Activated CD8-positive, alpha-beta memory T cell treated with anti-CD3 and anti-CD28 coated beads, Interleukin-2, amount 50 U/mL, for 1 hour (primary cell): ENCODE measurements at regions not wholly inside any gene's neighbourhood (a gene's known extent, or its start where the extent isn't known, plus 50 kb on each side); places are given as distances from the start of the nearest gene placed in this dataset.

ENCODE experiments used
- DNase-seq: peaks from one replicate; pipeline ENCODE4 v3.0.0-alpha.2; 2020; ENCODE audit errors: extremely low read depth

DNA sequence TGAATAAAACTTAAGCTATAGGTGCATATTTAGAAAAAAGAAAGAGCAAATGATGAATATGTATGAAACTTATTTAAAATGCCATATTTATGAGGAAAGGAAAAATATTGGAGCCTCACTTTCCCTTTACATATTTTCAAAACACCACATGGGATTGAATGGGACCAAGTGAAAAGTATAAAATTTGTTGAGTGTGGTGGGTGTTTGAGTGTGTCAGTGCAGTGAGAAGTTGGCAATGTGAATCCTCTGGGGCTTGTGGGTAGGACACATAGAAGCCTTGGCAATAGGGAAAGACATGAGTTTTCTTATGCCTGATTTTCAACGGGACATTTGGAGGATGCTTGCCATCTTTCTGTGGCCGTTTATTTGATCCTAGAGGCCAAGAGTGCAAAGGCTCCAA lies 502.2 kb upstream of the CELF4 start:
- DNase-seq: no peak

DNA sequence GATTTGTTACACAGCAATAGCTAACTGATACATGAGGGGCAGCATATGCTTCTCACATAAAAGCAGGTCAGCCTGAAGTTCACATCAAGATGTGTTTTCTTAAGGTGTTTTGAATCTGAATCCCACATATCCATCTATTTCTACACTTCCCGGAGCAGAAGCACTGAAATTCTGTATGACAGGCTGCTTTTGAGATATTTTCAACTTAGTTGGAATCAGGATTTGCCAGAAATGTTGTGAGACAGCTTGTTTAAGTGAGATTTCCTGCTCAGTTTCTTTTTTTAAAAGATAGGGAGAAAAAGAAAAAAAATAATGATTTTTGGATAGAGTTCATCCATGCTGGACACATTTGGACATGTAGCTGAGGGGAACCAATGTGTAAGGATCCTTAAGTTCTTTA lies 501.5 kb upstream of the CELF4 start:
- DNase-seq: no peak

DNA sequence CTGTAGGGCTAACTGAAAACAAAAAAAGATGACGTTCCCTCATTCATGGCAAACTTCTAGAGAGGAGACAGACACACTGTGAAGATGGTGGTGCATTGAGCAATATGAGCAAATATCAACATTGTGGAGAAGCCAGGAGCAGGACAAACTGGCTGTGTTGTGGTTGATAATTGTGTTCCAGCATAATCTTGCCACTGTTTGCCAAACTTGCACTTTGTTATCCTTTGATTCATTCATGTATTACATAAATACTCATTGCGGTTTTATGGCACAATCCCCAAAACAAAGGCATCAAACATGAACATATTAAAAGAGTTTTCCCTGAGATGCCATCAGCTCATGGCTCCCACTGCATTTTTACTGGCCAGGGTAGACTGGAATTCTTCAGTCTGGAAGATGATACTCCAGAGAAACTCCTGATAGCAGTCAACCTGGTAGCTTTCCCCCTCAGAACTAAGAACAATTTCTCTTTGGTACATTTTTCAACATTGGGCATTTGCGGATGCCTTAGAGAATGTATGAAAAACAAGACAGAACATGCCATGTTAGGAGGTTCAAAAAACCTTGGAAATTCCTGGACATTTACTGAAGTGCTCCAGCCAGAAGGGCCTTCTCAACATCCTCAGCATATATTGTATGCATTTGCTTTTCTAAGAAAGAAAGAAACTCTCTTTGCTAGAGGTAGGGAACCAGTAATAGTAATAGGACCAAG lies 487.4 kb upstream of the CELF4 start:
- no peak for DNase-seq

DNA sequence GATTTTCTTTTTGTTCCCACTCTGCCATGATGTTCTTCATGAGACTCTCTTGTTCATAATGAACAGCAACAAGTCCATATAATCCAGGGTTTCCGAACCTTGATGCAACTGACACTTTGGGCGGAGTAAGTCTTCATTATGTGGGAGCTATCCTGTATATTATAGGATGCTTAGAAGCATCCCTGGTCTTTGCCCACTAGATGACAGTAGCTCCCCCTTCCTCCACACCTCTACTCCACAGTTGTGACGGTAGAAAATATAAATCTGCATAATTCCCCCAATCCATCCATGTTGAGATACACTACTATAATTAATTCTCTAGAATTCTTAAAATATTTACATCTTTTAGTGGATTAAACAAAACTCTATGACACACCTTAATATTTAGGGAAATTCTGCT lies 482.2 kb upstream of the CELF4 start:
- DNase-seq: no peak

DNA sequence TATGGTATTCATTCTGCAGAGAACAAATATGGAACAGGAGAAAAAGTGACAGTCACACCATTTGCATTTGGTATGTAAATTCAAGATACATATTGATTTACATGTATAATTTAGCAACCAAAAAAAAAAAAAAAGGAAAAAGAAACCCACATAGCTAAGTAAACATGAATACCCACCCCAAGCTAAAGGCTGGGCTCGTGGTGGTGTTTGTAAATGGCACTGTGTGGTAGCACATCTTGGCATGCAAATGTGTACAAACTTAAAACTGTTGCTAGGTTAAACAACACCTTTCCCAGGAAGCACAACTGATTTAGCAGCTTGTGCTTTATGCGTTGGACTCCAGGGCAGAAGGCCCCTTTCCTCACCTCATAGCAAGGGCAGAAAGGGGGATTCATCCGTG lies 481.1 kb upstream of the CELF4 start:
- no peak for DNase-seq

DNA sequence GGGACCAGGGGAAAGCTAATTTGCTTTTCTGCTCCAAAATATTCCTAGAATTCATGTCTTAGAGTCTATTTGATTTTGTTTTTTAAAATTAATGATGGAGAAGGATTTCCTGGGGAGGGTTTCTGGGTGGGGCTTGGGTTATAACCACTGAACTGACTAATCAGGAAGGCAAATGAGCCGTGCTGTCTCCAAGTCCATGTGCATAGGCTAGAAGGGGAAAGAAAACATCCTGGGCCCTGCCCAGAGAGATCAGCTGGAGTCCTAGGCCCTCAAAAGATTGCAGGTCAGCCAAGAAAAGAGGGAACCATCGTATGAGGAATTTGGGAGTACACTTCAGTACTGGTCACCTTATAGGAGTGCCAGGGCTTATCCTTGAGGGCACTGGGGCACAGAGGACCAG lies 480.2 kb upstream of the CELF4 start:
- DNase-seq: no peak

DNA sequence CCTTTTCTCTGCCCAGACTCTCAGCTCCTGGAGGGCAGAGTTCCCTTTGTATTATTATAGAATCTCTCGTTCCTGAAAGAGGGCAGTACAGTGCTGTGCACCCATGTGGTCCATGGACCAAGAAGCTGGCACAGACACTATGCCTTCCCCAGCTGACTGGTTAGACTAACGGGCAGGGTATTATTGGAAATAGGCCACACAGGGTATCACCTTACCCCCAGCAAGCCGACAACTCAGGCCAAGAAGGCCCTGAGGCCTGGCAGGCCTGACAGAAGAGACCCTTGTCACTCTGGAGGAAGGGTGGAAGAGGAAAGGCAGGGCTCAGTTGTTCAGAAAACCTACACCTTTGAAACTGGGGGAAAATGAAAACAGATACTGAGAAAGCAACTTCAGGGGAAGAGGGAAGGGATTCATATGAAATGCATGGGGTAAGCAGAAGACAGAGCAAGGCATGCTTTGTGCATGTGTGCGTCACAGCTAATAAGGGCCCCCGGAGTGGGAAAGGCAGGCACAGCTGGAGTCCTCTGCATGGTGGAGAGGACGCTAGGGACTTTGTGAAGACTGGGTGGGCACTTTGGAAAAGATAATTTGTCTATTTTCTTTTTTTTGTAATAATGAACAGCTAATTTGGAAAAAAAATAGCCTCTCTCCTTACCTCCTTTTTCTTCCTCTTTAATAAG lies 476.8 kb upstream of the CELF4 start:
- no peak for DNase-seq

DNA sequence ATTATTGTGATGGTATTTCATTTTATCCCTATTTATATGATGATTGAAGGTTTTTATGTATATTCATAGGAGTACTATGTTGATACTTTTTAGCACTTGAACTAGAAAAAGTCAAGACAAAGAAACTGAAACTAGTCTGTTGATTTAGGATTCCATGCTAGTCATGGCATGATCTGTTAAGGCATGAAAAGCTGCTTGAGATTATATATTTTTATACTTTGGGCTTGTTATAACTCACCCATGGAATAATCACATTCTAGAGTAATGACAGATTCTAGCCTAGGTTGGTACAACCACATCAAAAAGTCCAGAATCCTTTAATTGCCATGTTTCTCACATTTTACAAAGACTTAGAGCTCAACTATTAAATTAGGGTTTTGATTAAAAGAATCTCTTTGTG lies 472.6 kb upstream of the CELF4 start:
- no peak for DNase-seq

DNA sequence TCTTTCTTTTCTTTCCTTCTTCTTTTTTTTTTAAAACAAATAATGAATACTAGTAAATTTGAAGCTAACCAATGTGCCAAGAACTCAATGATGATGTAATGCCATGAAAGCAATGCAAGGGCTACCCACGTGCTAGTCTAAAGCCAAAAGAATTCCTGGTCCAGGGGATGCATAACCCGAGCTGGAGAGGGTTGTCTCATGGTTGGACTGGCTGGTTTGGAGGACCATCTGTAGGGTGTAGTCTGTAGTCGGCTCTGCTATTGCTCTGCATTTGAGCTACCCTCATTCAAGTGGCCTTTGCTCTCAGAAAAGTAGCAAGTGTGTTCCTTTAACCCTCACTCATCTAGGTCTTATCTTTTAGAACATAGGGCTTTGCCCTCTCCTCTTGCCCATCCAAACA lies 469.6 kb upstream of the CELF4 start:
- no peak for DNase-seq

DNA sequence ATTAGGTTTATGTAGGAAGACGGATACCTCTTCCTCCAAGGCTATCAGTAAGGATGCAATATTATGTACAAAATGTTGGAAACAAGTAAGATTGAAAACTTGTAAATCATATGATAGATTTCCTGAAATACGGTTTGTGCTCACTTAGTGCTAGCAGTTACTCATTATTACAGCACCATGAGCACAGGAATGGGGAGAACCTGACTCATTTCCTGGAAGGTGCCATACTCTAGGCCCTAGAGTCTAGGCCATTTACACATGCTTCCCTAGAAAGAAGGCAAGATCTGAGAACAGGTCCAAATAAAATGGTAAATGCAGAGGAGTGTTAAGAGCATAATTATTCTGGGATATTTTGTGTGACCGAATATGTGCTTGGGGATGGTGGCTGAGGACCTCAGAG lies 467.7 kb upstream of the CELF4 start:
- no peak for DNase-seq

DNA sequence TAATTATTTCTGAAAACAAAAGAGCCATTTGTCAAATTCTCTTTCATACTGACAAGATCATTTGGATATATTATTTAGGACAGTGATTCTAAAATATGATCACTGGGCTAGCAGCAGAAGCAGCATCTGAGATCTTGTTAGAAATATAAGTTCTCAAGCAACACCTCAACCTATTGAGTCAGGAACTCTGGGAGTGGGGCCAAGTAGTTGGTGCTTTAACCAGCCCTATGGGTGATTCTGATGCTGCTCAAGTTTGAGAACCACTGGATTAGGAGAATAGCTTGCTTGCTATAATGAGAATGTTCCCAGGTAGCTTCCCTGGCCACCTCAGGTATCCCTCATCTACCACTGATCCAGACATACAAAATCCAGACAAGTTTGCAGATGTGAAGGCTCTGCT lies 466.9 kb upstream of the CELF4 start:
- DNase-seq: no peak

DNA sequence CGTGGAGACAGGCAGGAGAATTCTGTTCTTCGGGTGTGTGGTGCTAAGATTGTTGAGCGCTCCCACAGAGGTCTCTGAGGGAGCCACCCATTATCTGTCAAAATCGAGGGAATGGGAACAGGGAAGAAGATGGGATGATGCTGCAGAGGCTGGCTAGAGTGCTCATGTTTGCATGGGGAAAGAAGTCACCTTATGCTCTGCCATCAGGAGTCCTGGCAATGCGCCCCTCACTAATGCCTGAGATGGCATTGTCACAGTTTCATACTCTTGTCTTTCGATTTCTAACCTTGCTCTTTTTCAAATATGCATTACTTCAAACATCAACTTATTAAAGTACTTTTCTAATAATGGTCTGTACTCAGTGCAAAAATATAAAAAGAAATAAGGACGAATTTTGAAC lies 463.3 kb upstream of the CELF4 start:
- DNase-seq: no peak

DNA sequence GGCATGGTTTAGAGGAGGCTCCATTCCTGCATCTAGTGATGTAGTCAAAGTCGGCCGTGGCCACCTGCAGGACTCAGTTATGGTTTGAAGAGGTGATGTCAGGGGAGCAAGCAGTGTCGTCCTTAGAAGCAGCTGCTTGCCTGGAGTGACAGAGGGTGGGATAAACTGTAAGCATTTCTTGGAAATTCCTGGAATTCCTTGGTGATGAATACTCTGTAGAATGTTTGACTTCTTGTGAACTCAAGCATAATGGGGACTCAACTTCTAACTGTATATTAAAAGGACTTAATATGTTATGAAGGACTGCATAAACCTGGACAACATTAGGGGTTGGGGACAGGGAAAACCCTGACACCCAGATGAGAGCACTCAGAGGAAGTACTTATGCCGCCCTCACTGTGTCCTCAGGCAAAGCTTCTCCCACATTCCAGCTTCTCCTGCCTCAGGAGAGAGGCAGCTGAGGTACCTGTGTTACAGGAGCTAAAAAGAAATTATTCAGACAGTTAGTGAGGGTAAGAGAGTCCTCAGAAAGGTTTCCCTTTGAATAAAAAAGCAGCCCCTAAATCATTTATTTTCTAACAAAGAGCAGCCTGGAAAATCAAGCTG lies 459.9 kb upstream of the CELF4 start:
- DNase-seq: no peak

DNA sequence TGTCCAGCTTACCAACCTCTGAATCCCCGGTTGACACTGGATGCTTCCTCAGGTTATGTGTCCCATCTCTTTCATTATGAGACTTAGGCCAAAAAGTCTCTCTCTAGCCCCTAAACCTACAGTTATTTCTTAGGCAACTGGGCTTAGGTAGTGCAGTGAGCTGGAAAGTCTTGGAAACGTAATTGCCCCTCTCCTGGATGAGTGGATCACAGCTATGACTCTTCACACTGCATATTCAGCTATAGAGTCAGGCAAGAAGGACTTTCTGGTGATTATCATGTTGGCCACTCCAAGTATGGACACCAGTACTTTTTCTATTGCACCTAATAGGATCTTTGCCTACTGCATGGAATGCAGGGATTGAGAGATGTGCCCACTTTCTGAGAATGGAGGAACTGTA lies 458.3 kb upstream of the CELF4 start:
- no peak for DNase-seq

DNA sequence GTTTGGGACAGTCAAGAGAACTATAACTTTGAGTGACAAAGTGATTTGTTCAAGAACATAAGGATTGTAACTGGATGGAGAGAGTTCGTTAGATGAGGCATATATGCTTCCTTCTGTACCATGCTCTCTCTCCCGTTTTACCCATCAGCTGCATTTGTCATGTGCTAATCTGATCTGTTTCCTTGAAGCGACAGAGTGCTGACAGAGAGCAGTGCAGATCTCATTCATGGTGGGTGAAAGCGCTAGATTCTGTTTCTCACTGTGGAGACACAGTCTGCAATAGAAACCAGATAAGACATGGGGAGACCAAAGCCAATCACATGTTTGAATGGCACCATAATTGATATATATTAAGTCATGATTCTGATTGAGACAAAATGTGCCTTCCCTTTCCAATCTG lies 456.6 kb upstream of the CELF4 start:
- DNase-seq: no peak

DNA sequence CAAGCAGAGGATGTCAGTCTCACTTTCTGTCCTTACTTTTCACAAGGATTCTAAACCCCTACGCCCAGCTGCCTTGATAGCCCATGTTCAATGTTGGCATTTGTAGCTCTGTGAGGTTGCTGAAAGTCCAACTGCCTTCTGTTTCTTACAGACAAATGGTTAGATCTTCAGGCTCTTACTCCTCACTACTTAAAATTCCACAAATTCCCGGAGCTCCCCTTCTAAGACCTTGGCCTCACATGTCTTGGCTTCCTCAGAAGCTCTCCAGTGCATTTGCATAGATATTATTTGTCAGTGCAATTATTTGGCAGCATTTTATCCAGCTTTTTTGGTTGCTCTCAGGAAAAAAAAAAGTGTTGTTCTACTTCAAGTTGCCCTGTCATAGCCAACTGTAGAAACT lies 453.7 kb upstream of the CELF4 start:
- no peak for DNase-seq

DNA sequence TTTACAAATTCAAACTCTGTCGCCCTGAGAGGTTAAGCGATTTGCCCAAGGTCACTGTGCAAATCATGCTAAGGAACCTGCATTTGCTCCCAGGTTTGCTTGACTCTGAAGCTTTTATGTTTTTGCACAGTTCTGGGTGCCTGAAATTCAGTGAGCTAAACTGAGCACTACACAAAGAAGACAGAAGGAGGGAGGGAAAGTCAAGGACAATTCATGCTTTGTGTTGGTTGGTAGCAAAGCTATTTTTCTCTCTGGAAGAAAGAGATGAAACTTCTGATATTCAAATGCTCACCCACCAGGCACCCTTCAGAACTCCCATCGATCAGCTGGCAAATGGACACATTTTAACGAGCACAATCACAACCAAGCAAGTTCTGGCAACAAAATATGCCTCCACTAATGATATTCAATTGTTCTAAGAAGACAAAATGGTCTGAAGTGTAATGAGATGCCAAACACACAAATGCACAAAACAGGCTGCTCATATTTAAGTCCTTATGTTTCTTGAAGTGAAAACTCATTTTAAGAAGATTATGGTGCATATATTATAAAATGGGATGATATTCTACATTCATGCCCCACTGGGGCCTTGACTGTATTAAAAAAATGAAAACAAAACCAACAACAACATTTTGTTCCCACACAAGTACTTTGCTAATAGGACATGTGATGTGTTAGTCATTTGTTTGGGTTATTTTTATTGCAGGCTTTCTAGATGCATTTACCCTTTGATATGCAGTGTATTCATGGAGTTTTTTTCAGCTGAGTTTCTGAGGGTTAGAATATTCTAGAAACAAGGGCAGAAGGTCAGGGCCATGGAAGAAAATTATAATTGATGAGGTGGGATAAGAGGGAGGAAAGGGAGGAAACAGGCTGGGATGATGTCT lies 445.6 kb upstream of the CELF4 start:
- DNase-seq: no peak

DNA sequence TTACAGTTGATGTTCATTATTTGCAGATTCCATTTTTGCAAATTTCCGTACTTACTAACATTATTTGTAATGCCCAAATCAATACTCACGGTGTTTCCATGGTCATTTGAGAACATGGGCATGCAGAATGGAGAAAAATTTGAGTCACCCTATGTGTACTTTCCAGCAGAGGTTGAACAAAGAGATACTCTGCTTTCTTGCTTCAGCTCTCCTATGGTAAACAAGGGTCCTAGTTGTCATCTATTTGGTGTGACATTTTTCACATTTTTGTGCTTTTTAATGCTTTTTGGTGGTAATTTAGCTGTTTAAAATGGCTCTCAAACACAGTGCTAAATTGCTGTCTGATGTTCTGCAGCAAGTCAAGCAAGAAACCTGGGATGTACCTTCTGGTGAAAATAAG lies 444.4 kb upstream of the CELF4 start:
- no peak for DNase-seq

DNA sequence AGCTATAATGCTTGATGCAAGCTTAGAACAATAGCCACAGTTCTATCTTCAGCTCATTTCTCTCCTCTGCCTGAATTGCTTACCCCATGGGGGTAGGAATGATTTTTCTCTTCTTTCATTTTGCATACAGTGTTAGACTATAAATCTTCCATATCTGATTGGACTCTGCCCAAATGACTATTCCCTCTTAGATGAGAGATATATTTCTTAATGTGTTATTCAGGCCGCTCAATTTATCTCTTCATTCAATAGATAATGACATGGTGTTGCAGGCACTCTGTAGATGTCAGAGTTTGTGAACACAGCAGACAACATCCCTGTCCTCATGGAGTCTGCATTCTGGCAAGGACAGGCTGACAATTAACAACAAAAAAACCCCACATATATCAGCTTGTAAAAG lies 443.7 kb upstream of the CELF4 start:
- DNase-seq: no peak

DNA sequence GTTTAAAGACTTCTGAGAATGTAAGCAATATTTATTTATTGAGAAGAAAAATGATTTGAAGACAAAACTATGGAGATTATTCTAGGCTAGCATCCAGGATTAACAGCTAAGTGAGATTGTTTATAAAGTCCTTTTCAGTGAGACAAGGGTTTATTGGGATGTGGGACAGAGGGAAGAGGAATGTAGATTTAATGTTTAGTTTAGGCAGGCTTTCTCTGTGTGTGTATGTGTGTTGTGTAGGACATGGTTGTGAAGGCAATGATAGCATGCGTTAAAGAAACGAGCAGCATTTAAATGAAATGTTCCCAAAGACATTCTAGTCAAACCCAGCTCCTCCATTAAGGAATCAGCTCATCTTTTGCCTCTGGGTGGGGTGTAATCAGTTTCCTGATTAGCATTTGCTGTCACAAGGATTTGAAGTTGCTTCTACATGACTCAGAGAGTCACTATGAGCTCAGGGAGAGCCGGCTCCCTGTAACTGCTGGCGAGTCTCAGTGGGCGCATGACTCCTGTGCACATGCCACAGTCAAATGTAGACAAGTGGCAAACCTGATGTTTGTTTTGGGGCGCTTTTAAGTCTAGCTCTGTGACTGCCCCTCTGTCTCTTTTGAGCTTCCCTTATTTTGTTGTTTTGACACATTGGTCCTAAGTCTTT lies 442.2 kb upstream of the CELF4 start:
- DNase-seq: no peak

DNA sequence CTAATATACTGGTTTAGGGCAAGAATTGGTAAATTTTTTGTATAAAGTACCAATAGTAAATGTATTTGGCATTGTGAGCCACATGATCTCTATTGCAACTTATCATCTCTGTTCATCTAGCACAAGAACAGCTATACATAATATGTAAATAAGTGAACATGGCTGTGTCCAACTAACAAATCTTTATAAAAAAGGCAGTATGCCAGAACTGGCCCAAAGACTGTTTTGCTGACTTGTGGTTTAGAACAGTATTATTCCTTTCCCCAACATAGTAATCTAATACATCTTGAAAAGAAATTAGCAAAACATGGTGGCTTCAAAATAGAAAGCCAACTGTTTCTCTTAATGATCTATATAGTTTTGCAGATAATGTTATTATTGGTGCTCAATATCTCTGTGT lies 441.4 kb upstream of the CELF4 start:
- DNase-seq: no peak

DNA sequence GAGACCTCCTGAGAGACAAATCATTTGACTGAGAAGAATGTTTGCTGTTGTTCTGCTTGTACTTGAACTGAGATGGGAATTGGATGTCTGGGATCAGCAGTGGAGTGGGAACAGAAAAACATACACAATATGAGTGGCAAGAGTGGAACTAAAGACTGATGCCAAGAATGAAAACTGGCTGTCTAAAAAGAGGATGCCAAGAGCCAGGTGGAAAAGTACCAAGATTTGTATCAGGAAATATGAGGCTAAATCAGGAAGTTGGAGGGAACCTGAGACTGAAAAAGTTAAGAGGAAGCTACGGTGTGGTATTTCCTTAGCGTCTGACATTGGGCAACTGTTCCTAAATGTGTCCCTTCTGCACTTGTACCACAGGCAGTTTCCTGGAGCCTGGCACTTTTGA lies 440.9 kb upstream of the CELF4 start:
- DNase-seq: no peak
